Stimulated activated CD4-positive, alpha-beta T cell treated with anti-CD3 and anti-CD28 coated beads, Interleukin-1b, Interleukin-23, amount 100 ng/mL, for 24 hours (primary cell): ENCODE measurements at regions not wholly inside any gene's neighbourhood (a gene's known extent, or its start where the extent isn't known, plus 50 kb on each side); places are given as distances from the start of the nearest gene placed in this dataset.

Source experiments
- DNase-seq, 4 experiments: peaks; one replicate each; pipeline ENCODE4 v3.0.0-alpha.2; 2020; ENCODE audit warnings: low read depth in 4 of 4, low spot score in 1 of 4

GRCh38 chr4:151908734-151909497 is 148.1 kb upstream of the GATB start:
- DNase-seq, result no peak

GRCh38 chr4:151908201-151908600 is 147.4 kb upstream of the GATB start:
- no peak for DNase-seq

- DNase-seq, result no peak
These were observed 145.6 kb upstream of the GATB start for GRCh38 chr4:151906438-151906837.

GRCh38 chr4:151905197-151905596 is 144.4 kb upstream of the GATB start:
- DNase-seq, result no peak

GRCh38 chr4:151901631-151902030 is 140.8 kb upstream of the GATB start:
- no peak for DNase-seq

- DNase-seq, result no peak
These were observed 136.1 kb upstream of the GATB start for GRCh38 chr4:151896880-151897279.

GRCh38 chr4:151895671-151896070 is 134.9 kb upstream of the GATB start:
- DNase-seq, result no peak

GRCh38 chr4:151894246-151894645 is 133.4 kb upstream of the GATB start:
- no peak for DNase-seq

- no peak for DNase-seq
These were observed 127.6 kb upstream of the GATB start for GRCh38 chr4:151888367-151888866.

GRCh38 chr4:151887816-151888180 is 127.0 kb upstream of the GATB start:
- DNase-seq, result no peak

- DNase-seq, result no peak
These were observed 126.4 kb upstream of the GATB start for GRCh38 chr4:151887031-151887815.

GRCh38 chr4:151885123-151885522 is 124.3 kb upstream of the GATB start:
- no peak for DNase-seq

- no peak for DNase-seq
These were observed 122.9 kb upstream of the GATB start for GRCh38 chr4:151883747-151884146.

- peak in 1 of 4 experiments; percentile 9 for DNase-seq
These were observed 121.4 kb upstream of the GATB start for GRCh38 chr4:151882072-151882803.

- no peak for DNase-seq
These were observed 119.1 kb upstream of the GATB start for GRCh38 chr4:151879705-151880445.

- no peak for DNase-seq
These were observed 115.7 kb upstream of the GATB start for GRCh38 chr4:151876381-151876988.

- DNase-seq, result no peak
These were observed 113.5 kb upstream of the GATB start for GRCh38 chr4:151874328-151874727.

GRCh38 chr4:151866592-151866918 is 105.7 kb upstream of the GATB start:
- DNase-seq, result no peak

GRCh38 chr4:151865744-151866591 is 105.2 kb upstream of the GATB start:
- DNase-seq, result no peak

GRCh38 chr4:151865312-151865711 is 104.5 kb upstream of the GATB start:
- no peak for DNase-seq
